ENCODE measurements at regions not wholly inside any gene's neighbourhood (a gene's known extent, or its start where the extent isn't known, plus 50 kb on each side); places are given as distances from the start of the nearest gene placed in this dataset.

- CTCF ChIA-PET = no interaction called here
- ATAC-seq (no peak), DNase-seq (ENCODE audit: low read depth in 1 of 2, low spot score in 1 of 2) (no peak), FAIRE-seq (no peak)
- Histone ChIP-seq H3K4me2 (no peak overlapping the region), H3K4me3 (no peak overlapping the region), H3K4me1 (no peaks in the 10 kb centered on the region), H3K9me3 (no peaks in the 10 kb centered on the region), H3K27ac (no peak overlapping the region)
- POLR2A ChIA-PET = no interaction called here
- 41% methylated on average over 4 of the region's 4 CpGs for WGBS (ENCODE audit: missing lambda C conversion rate)
- TF ChIP-seq TP53 (CRISPR knock-in tag; IDR thresholded peaks at IDR 0.05) (no peak), HDAC2 (IDR thresholded peaks at IDR 0.05) (no peak), RCOR1 (IDR thresholded peaks at IDR 0.05; ENCODE audit: low read depth, low read length) (no peak), JUNB (IDR thresholded peaks at IDR 0.05) (no peak), NFE2L2 (conservative IDR thresholded peaks at IDR 0.05; ENCODE audit: low read length) (no peak), REST (IDR thresholded peaks at IDR 0.05) (no peak), POLR2AphosphoS2 (conservative IDR thresholded peaks at IDR 0.05; ENCODE audit: low read length) (no peak), GATA3 (IDR thresholded peaks at IDR 0.05; ENCODE audit: borderline replicate concordance) (no peak)
Measured at GRCh38 chr5:120062515-120062917, 401.6 kb upstream of the PRR16 start.

- Histone ChIP-seq H3K4me1 (no peaks in the 10 kb centered on the region), H3K9me3 (no peaks in the 10 kb centered on the region), H3K4me3 (no peak overlapping the region), H3K4me2 (no peak overlapping the region), H3K27ac (no peak overlapping the region)
- TF ChIP-seq ELK1 (IDR thresholded peaks at IDR 0.05; ENCODE audit: low read depth, low read length) (no peak), NPAS2 (CRISPR knock-in tag; IDR thresholded peaks at IDR 0.05; ENCODE audit: borderline replicate concordance) (no peak), MYC (IDR thresholded peaks at IDR 0.05; ENCODE audit: borderline replicate concordance, low read length) (no peak), BHLHE40 (IDR thresholded peaks at IDR 0.05; ENCODE audit: low read depth, low read length) (no peak), RAD21 (conservative IDR thresholded peaks at IDR 0.05 in 1 of 2, IDR thresholded peaks at IDR 0.05 in 1 of 2) (no peak), HOXB5 (CRISPR knock-in tag; IDR thresholded peaks at IDR 0.05) (no peak), GATA3 (IDR thresholded peaks at IDR 0.05; ENCODE audit: borderline replicate concordance) (no peak), REST (IDR thresholded peaks at IDR 0.05) (no peak), RNF2 (IDR thresholded peaks at IDR 0.05; ENCODE audit: borderline replicate concordance, low read depth) (no peak), JUN (IDR thresholded peaks at IDR 0.05) (no peak), RCOR1 (IDR thresholded peaks at IDR 0.05; ENCODE audit: low read depth, low read length) (no peak), PHF8 (IDR thresholded peaks at IDR 0.05; ENCODE audit: borderline replicate concordance, low read depth) (no peak)
- CTCF ChIA-PET = interaction anchor here (0.6 kb wide), 1 partner anchor 1784 kb away, joined by 3 read pairs; no protein-coding TSS in a partner anchor
- ATAC-seq = no peak
- WGBS (ENCODE audit: missing lambda C conversion rate) = 36% methylated on average over 2 of the region's 2 CpGs
- POLR2A ChIA-PET = no interaction called here
- DNase-seq (ENCODE audit: low read depth in 1 of 2, low spot score in 1 of 2) = no peak
- no peak for FAIRE-seq
Measured at GRCh38 chr5:120072068-120072761, 391.9 kb upstream of the PRR16 start.

All from A549 (cell line).